ENCODE measurements at regions not wholly inside any gene's neighbourhood (a gene's known extent, or its start where the extent isn't known, plus 50 kb on each side); places are given as distances from the start of the nearest gene placed in this dataset.
"Not testable (repeated sequence)": the region's sequence is repeated elsewhere in the genome, so short reads cannot be mapped to it uniquely, and the experiment has no call there.

- H4K5ac ChIP-seq (ENCODE audit: low read depth, low read length); H3K27ac ChIP-seq (ENCODE audit: insufficient read depth, low read length); H3K9me1 ChIP-seq (ENCODE audit: insufficient read depth, low read length); H2BK120ac ChIP-seq (ENCODE audit: low read depth, low read length); H3K18ac ChIP-seq (ENCODE audit: low read depth, low read length); H4K91ac ChIP-seq (ENCODE audit: insufficient read depth, low read depth, low read length); H3K9me3 ChIP-seq (ENCODE audit: control insufficient read depth, insufficient read depth, low read length); H3K9ac ChIP-seq (ENCODE audit: low read depth, low read length); H2AFZ ChIP-seq (replicated peaks; ENCODE audit: low read length, poor library complexity); H3K27me3 ChIP-seq (ENCODE audit: control insufficient read depth, insufficient read depth, low read length); H3K23ac ChIP-seq (ENCODE audit: low read depth, low read length); H3K4ac ChIP-seq (ENCODE audit: low read depth, low read length); H3K4me1 ChIP-seq (ENCODE audit: control insufficient read depth, insufficient read depth, low read length); H3K4me2 ChIP-seq (ENCODE audit: low read depth, low read length); H3K14ac ChIP-seq (replicated peaks; ENCODE audit: low read depth, low read length); BruUV-seq (replicated peaks); POLR2A ChIA-PET (ENCODE audit: unreplicated experiment); H3K36me3 ChIP-seq (ENCODE audit: control insufficient read depth, insufficient read depth, low read length); intact Hi-C loops (cut with micrococcal nuclease); H2AK9ac ChIP-seq (replicated peaks; ENCODE audit: low read depth, low read length, poor library complexity); H2AK5ac ChIP-seq (ENCODE audit: low read depth, low read length); H3K56ac ChIP-seq (ENCODE audit: extremely low read depth, insufficient read depth, low read length); H2BK15ac ChIP-seq (ENCODE audit: low read depth, low read length); H3K79me1 ChIP-seq (ENCODE audit: low read depth in 1 of 2, low read length in 2 of 2); in situ Hi-C loops (cut with MboI; ENCODE audit: low sequenced_read_pairs); DNase-seq; H2BK5ac ChIP-seq (ENCODE audit: low read depth, low read length, poor library complexity, severe bottlenecking); dilution Hi-C loops (cut with HindIII; ENCODE audit: low sequenced_read_pairs, unreplicated experiment); H4K20me1 ChIP-seq (ENCODE audit: insufficient read depth, low read length); H4K8ac ChIP-seq (ENCODE audit: low read depth in 2 of 2, low read length in 2 of 2); H2BK20ac ChIP-seq (ENCODE audit: low read depth, low read length); ATAC-seq (ENCODE audit: low read depth); H3K4me3 ChIP-seq (ENCODE audit: insufficient read depth, low read depth, low read length): not testable (repeated sequence)
- WGBS, 2 experiments (ENCODE audit: extremely low coverage in 2 of 2, insufficient read length in 1 of 2) = 83% methylated on average over 1 of the region's 6 CpGs; no CpG with 5 or more reads in 1 of the 2 experiments
- CTCF ChIA-PET = interaction anchor here (0.7 kb wide), 1 partner anchor 336 kb away, joined by 3 read pairs; no protein-coding TSS in a partner anchor
Observed at GRCh38 chr20:52424357-52424942, 232.9 kb upstream of the ZFP64 start.

DNA sequence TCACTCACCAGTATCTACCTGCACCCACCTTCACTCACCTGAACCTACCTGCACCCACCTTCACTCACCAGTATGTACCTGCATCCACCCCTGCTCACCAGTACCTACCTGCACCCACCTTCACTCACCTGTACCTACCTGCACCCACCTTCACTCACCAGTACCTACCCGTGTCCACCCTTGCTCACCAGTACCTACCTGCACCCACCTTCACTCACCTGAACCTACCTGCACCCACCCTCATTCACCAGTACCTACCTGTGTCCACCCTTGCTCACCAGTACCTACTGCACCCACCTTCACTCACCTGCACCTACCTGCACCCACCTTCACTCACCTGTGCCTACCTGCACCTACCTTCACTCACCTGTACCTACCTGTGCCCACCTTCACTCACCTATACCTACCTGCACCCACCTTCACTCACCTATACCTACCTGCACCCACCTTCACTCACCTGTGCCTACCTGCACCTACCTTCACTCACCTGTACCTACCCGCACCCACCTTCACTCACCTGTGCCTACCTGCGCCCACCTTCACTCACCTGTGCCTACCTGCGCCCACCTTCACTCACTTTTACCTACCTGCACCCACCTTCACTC lies 232.1 kb upstream of the ZFP64 start:
- H2AK5ac ChIP-seq (ENCODE audit: low read depth, low read length); H2BK15ac ChIP-seq (ENCODE audit: low read depth, low read length); H3K23ac ChIP-seq (ENCODE audit: low read depth, low read length); H3K9me1 ChIP-seq (ENCODE audit: insufficient read depth, low read length); dilution Hi-C loops (cut with HindIII; ENCODE audit: low sequenced_read_pairs, unreplicated experiment); intact Hi-C loops (cut with micrococcal nuclease); H3K18ac ChIP-seq (ENCODE audit: low read depth, low read length); H2BK5ac ChIP-seq (ENCODE audit: low read depth, low read length, poor library complexity, severe bottlenecking); H3K36me3 ChIP-seq (ENCODE audit: control insufficient read depth, insufficient read depth, low read length); H3K9me3 ChIP-seq (ENCODE audit: control insufficient read depth, insufficient read depth, low read length); DNase-seq; H2BK20ac ChIP-seq (ENCODE audit: low read depth, low read length); H3K27me3 ChIP-seq (ENCODE audit: control insufficient read depth, insufficient read depth, low read length); BruUV-seq (replicated peaks); H2BK120ac ChIP-seq (ENCODE audit: low read depth, low read length); H3K4me1 ChIP-seq (ENCODE audit: control insufficient read depth, insufficient read depth, low read length); CTCF ChIA-PET; H3K4me3 ChIP-seq (ENCODE audit: insufficient read depth, low read depth, low read length); H3K9ac ChIP-seq (ENCODE audit: low read depth, low read length); H4K5ac ChIP-seq (ENCODE audit: low read depth, low read length); H2AFZ ChIP-seq (replicated peaks; ENCODE audit: low read length, poor library complexity); H2AK9ac ChIP-seq (replicated peaks; ENCODE audit: low read depth, low read length, poor library complexity); H4K91ac ChIP-seq (ENCODE audit: insufficient read depth, low read depth, low read length); in situ Hi-C loops (cut with MboI; ENCODE audit: low sequenced_read_pairs); H3K56ac ChIP-seq (ENCODE audit: extremely low read depth, insufficient read depth, low read length); H4K20me1 ChIP-seq (ENCODE audit: insufficient read depth, low read length); POLR2A ChIA-PET (ENCODE audit: unreplicated experiment); H3K27ac ChIP-seq (ENCODE audit: insufficient read depth, low read length); H3K4me2 ChIP-seq (ENCODE audit: low read depth, low read length); H4K8ac ChIP-seq (ENCODE audit: low read depth in 2 of 2, low read length in 2 of 2); H3K14ac ChIP-seq (replicated peaks; ENCODE audit: low read depth, low read length); H3K79me1 ChIP-seq (ENCODE audit: low read depth in 1 of 2, low read length in 2 of 2); ATAC-seq (ENCODE audit: low read depth); H3K4ac ChIP-seq (ENCODE audit: low read depth, low read length): not testable (repeated sequence)
- 0% methylated on average over 1 of the region's 4 CpGs; no CpG with 5 or more reads in 1 of the 2 experiments for WGBS, 2 experiments (ENCODE audit: extremely low coverage in 2 of 2, insufficient read length in 1 of 2)

Data from IMR-90 (cell line).